Activated naive CD8-positive, alpha-beta T cell treated with anti-CD3 and anti-CD28 coated beads, Interleukin-2, amount 50 U/mL, for 24 hours (primary cell): ENCODE measurements at regions not wholly inside any gene's neighbourhood (a gene's known extent, or its start where the extent isn't known, plus 50 kb on each side); places are given as distances from the start of the nearest gene placed in this dataset.
A peak's percentile ranks its signal among the peaks of the same experiment; 100 is the strongest.

ENCODE experiments used
- ATAC-seq: fragments of 150-1000 bp; cut with Tn5 transposase; one replicate; pipeline ENCODE4 v1.10.0; 2021
- DNase-seq: peaks from one replicate; pipeline ENCODE4 v3.0.0; 2021
- H3K27ac Mint-ChIP-seq: one replicate; pipeline ENCODE4 v1.8.0; 2021; ENCODE audit warnings: mild to moderate bottlenecking, mixed read lengths
- H3K27me3 Mint-ChIP-seq: one replicate; pipeline ENCODE4 v1.8.0; 2021; ENCODE audit warnings: mixed read lengths
- H3K36me3 Mint-ChIP-seq: one replicate; pipeline ENCODE4 v1.8.0; 2021; ENCODE audit warnings: low read depth, mixed read lengths
- H3K4me1 Mint-ChIP-seq: one replicate; pipeline ENCODE4 v1.8.0; 2021; ENCODE audit warnings: mixed read lengths
- H3K4me3 Mint-ChIP-seq: one replicate; pipeline ENCODE4 v1.8.0; 2021; ENCODE audit warnings: mild to moderate bottlenecking, moderate library complexity, mixed read lengths
- H3K9me3 Mint-ChIP-seq: one replicate; pipeline ENCODE4 v1.8.0; 2021; ENCODE audit warnings: mixed read lengths

- H3K9me3 Mint-ChIP-seq: no peaks in the 10 kb centered on the region
- peaks cover 19% of the 10 kb centered on the region for H3K27me3 Mint-ChIP-seq
- H3K27ac Mint-ChIP-seq: no peak overlapping the region
- H3K36me3 Mint-ChIP-seq: no peaks in the 10 kb centered on the region
- no peak overlapping the region for H3K4me3 Mint-ChIP-seq
- no peak for DNase-seq
- no peak for ATAC-seq
- H3K4me1 Mint-ChIP-seq: peaks cover 2% of the 10 kb centered on the region
Observed at GRCh38 chr2:120677696-120678247, 57.9 kb upstream of the GLI2 start.

GRCh38 chr2:120678251-120678650, 57.4 kb upstream of the GLI2 start:
- Mint-ChIP-seq H3K27ac (no peak overlapping the region), H3K36me3 (no peaks in the 10 kb centered on the region), H3K4me3 (no peak overlapping the region), H3K9me3 (no peaks in the 10 kb centered on the region), H3K27me3 (peaks cover 19% of the 10 kb centered on the region), H3K4me1 (peaks cover 2% of the 10 kb centered on the region)
- DNase-seq (no peak), ATAC-seq (no peak)

DNA sequence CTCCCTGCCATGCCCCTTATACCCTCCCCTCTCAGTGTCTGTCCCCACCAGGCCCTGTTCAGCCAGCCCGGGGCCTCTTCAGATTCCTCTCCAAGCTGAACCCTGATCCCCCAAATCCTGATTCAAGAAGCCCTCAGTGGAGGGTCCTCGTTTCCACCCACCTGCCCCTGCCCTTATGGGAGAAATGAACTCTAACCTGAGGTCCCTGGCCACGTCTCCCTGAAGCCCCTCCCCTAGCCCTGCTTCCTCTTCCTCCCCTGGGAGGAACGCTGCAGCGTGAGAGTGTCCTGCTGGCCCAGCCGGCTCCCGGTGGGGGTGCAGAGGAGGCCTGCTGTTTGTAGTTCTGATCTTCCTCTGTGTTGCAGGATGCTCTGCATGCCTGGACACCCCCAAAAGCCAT, 56.7 kb upstream of the GLI2 start:
- no peak overlapping the region for H3K27ac Mint-ChIP-seq
- H3K9me3 Mint-ChIP-seq: no peaks in the 10 kb centered on the region
- peaks cover 2% of the 10 kb centered on the region for H3K4me1 Mint-ChIP-seq
- DNase-seq: no peak
- no peak for ATAC-seq
- H3K27me3 Mint-ChIP-seq: peaks cover 17% of the 10 kb centered on the region
- H3K36me3 Mint-ChIP-seq: no peaks in the 10 kb centered on the region
- no peak overlapping the region for H3K4me3 Mint-ChIP-seq

DNA sequence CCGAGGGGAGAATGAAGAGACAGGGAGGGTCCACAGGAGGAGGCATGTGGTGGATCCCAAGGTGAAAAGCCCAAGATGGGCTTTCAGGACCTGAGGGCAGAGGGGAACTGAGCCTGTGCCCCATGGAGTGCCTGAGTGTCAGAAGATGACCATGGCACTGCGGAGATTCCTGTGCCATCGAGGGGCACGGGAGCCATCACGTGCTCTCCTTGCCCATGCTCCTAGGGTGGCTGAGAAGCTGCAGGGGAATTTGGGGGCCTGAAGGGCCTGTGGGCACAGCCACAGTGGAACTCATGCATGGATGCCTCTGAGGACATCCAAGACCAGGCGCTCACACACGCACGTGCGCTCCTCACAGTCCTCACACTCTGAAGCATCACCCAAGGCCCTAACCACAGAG, 56.1 kb upstream of the GLI2 start:
- DNase-seq (no peak), ATAC-seq (no peak)

DNA sequence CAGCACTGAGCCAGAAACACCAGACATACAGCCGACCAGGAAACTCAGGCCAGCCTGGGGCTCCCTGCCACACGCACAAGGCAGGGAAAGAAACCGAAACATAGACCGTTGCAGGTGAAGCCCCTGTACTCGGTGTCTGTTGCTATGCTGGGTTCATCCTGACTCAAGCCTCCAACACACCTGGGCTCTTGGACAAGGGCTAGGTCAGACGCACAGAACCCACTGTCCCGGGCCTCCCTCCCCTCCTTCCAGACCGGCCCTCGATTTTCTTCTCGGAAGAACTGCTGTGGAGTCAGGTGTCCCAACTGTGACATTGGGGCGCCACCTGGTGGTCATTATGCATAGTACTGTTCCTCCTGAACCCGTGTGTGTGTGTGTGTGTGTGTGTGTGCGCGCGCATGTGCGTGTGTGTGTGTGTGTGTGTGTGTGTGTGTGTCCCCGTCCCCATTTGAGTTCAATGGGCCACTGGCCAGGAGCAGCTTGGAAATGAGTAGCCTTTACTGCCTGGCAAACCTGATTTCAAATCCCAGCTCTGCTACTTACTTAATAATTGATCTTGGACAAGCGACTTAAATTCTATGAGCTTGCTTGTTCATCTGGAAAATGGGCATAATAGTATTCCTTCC, 55.4 kb upstream of the GLI2 start:
- ATAC-seq (peak; percentile 70), DNase-seq (peak; percentile 77)
- Mint-ChIP-seq H3K36me3 (no peaks in the 10 kb centered on the region), H3K4me3 (no peak overlapping the region), H3K27ac (no peak overlapping the region), H3K27me3 (peaks cover 18% of the 10 kb centered on the region), H3K9me3 (no peaks in the 10 kb centered on the region), H3K4me1 (peaks cover 2% of the 10 kb centered on the region)

More for the DNA sequence above, 56.1 kb upstream of the GLI2 start:
- peaks cover 19% of the 10 kb centered on the region for H3K27me3 Mint-ChIP-seq
- H3K4me1 Mint-ChIP-seq: peaks cover 2% of the 10 kb centered on the region
- H3K36me3 Mint-ChIP-seq: no peaks in the 10 kb centered on the region
- no peaks in the 10 kb centered on the region for H3K9me3 Mint-ChIP-seq
- H3K27ac Mint-ChIP-seq: no peak overlapping the region
- no peak overlapping the region for H3K4me3 Mint-ChIP-seq

DNA sequence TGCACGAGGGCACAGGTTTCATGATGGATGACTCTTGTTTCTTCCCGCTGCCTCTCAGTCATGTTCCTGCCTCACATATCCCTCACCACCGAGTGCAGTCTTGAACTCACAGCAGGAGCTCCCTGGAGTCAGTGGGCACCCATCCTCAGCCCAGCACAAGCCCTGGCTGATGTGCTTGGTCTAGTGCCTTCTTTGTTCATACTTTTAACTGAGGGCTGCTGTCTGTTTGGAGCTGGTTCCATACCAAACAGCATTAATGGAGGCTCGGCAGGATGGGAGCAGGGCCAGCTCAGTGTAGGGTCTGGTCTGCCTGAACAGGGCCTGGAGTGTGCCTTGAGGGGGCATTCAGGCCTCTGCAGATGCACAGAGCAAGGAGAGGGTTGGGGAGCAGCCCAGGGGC, 54.5 kb upstream of the GLI2 start:
- no peaks in the 10 kb centered on the region for H3K36me3 Mint-ChIP-seq
- H3K27me3 Mint-ChIP-seq: peaks cover 15% of the 10 kb centered on the region
- peaks cover 2% of the 10 kb centered on the region for H3K4me1 Mint-ChIP-seq
- DNase-seq: no peak
- ATAC-seq: no peak
- H3K27ac Mint-ChIP-seq: no peak overlapping the region
- H3K9me3 Mint-ChIP-seq: no peaks in the 10 kb centered on the region
- no peak overlapping the region for H3K4me3 Mint-ChIP-seq

- ATAC-seq (no peak), DNase-seq (no peak)
- H3K27ac Mint-ChIP-seq: no peak overlapping the region
- H3K4me3 Mint-ChIP-seq: no peak overlapping the region
- H3K27me3 Mint-ChIP-seq: peaks cover 9% of the 10 kb centered on the region
- H3K4me1 Mint-ChIP-seq: peaks cover 2% of the 10 kb centered on the region
- H3K36me3 Mint-ChIP-seq: no peaks in the 10 kb centered on the region
- H3K9me3 Mint-ChIP-seq: no peaks in the 10 kb centered on the region
Observed at GRCh38 chr2:120681696-120682288, 53.9 kb upstream of the GLI2 start.

- peaks cover 8% of the 10 kb centered on the region for H3K27me3 Mint-ChIP-seq
- no peak overlapping the region for H3K4me3 Mint-ChIP-seq
- ATAC-seq (no peak), DNase-seq (no peak)
- H3K36me3 Mint-ChIP-seq: no peaks in the 10 kb centered on the region
- no peaks in the 10 kb centered on the region for H3K9me3 Mint-ChIP-seq
- no peak overlapping the region for H3K27ac Mint-ChIP-seq
- peaks cover 2% of the 10 kb centered on the region for H3K4me1 Mint-ChIP-seq
Observed at GRCh38 chr2:120682654-120683053, 53.0 kb upstream of the GLI2 start.

GRCh38 chr2:120683081-120683480, 52.6 kb upstream of the GLI2 start:
- peaks cover 7% of the 10 kb centered on the region for H3K27me3 Mint-ChIP-seq
- no peak overlapping the region for H3K4me3 Mint-ChIP-seq
- H3K27ac Mint-ChIP-seq: no peak overlapping the region
- H3K4me1 Mint-ChIP-seq: peaks cover 2% of the 10 kb centered on the region
- no peak for DNase-seq
- ATAC-seq: no peak
- H3K36me3 Mint-ChIP-seq: no peaks in the 10 kb centered on the region
- H3K9me3 Mint-ChIP-seq: no peaks in the 10 kb centered on the region

GRCh38 chr2:120683701-120684100, 52.0 kb upstream of the GLI2 start:
- Mint-ChIP-seq H3K27me3 (peaks cover 4% of the 10 kb centered on the region), H3K9me3 (no peaks in the 10 kb centered on the region), H3K36me3 (no peaks in the 10 kb centered on the region), H3K4me1 (peaks cover 2% of the 10 kb centered on the region), H3K4me3 (no peak overlapping the region), H3K27ac (no peak overlapping the region)
- DNase-seq (no peak), ATAC-seq (no peak)

DNA sequence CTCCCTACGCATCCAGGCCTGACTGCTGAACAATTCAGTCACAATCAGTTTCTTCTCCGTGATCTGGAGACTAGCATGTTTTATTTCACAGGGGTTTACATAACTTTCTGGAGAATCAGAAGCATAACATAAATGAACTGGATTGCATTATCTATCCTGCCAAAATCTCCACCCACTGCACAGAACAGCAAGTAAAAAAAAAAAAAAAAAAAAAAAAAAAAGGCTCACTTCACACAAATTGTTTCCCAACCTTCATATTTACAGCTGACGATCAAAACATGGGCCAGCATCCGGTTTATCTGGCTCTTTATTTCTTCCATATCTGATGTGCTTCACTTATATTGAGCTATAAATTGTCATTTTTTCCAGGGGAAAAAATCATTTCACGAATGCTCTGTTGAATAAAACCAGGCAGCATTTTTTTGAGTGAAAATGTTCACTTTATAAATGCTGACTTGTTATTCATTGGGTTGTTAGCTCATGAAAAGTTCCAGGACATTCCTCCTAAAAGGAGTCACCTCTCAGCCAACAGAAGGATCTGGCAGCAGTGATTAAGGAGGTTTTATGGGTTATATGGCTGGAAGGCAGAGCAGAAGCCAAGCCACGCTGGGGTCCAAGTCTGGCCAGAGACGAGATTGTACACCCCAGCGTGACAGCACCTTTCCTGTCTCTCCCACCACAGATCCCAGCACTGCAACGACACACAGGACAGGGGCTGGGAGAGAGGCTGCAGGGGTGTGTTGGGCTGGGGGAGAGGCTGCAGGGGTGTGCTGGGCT, 51.2 kb upstream of the GLI2 start:
- H3K27me3 Mint-ChIP-seq: peaks cover 4% of the 10 kb centered on the region
- no peak overlapping the region for H3K27ac Mint-ChIP-seq
- no peak for ATAC-seq
- H3K4me3 Mint-ChIP-seq: no peak overlapping the region
- no peak for DNase-seq
- H3K4me1 Mint-ChIP-seq: peaks cover 2% of the 10 kb centered on the region
- no peaks in the 10 kb centered on the region for H3K36me3 Mint-ChIP-seq
- no peaks in the 10 kb centered on the region for H3K9me3 Mint-ChIP-seq

GRCh38 chr2:120685066-120685973, 50.3 kb upstream of the GLI2 start:
- Mint-ChIP-seq H3K4me3 (no peak overlapping the region), H3K9me3 (no peaks in the 10 kb centered on the region), H3K36me3 (no peaks in the 10 kb centered on the region), H3K27ac (no peak overlapping the region), H3K27me3 (peaks cover 2% of the 10 kb centered on the region), H3K4me1 (no peaks in the 10 kb centered on the region)
- no peak for DNase-seq
- ATAC-seq: peak; percentile 10
